ENCODE measurements at regions not wholly inside any gene's neighbourhood (a gene's known extent, or its start where the extent isn't known, plus 50 kb on each side); places are given as distances from the start of the nearest gene placed in this dataset.
"Not testable (repeated sequence)": the region's sequence is repeated elsewhere in the genome, so short reads cannot be mapped to it uniquely, and the experiment has no call there.

- no peak overlapping the region for H3K27ac ChIP-seq
- H3K4me3 ChIP-seq: no peak overlapping the region
Measured at GRCh38 chr5:29024052-29024451, 1985.7 kb upstream of the CDH9 start.

GRCh38 chr5:29023541-29023940, 1985.2 kb upstream of the CDH9 start:
- Histone ChIP-seq H3K27ac (no peak overlapping the region), H3K4me3 (no peak overlapping the region)

GRCh38 chr5:29017501-29017900, 1979.1 kb upstream of the CDH9 start:
- Histone ChIP-seq H3K27ac (no peak overlapping the region), H3K4me3 (no peak overlapping the region)

- Histone ChIP-seq H3K27ac (no peak overlapping the region), H3K4me3 (no peak overlapping the region)
Measured at GRCh38 chr5:29016067-29016466, 1977.7 kb upstream of the CDH9 start.

GRCh38 chr5:29015523-29015922, 1977.1 kb upstream of the CDH9 start:
- H3K27ac ChIP-seq: no peak overlapping the region
- no peak overlapping the region for H3K4me3 ChIP-seq

GRCh38 chr5:29005386-29005785, 1967.0 kb upstream of the CDH9 start:
- H3K27ac ChIP-seq: no peak overlapping the region
- H3K4me3 ChIP-seq: no peak overlapping the region

- H3K27ac ChIP-seq: no peak overlapping the region
- H3K4me3 ChIP-seq: no peak overlapping the region
Measured at GRCh38 chr5:29002481-29002880, 1964.1 kb upstream of the CDH9 start.

- H3K4me3 ChIP-seq: no peak overlapping the region
- H3K27ac ChIP-seq: no peak overlapping the region
Measured at GRCh38 chr5:29001666-29002065, 1963.3 kb upstream of the CDH9 start.

GRCh38 chr5:28984639-28985038, 1946.3 kb upstream of the CDH9 start:
- Histone ChIP-seq H3K27ac (no peak overlapping the region), H3K4me3 (no peak overlapping the region)

- no peak overlapping the region for H3K4me3 ChIP-seq
- H3K27ac ChIP-seq: no peak overlapping the region
Measured at GRCh38 chr5:28975508-28975907, 1937.1 kb upstream of the CDH9 start.

- H3K4me3 ChIP-seq: no peak overlapping the region
- no peak overlapping the region for H3K27ac ChIP-seq
Measured at GRCh38 chr5:28967848-28968247, 1929.5 kb upstream of the CDH9 start.

- Histone ChIP-seq H3K4me3 (no peak overlapping the region), H3K27ac (no peak overlapping the region)
Measured at GRCh38 chr5:28961816-28962215, 1923.4 kb upstream of the CDH9 start.

- no peak overlapping the region for H3K4me3 ChIP-seq
- H3K27ac ChIP-seq: no peak overlapping the region
Measured at GRCh38 chr5:28958581-28958980, 1920.2 kb upstream of the CDH9 start.

- H3K27ac ChIP-seq: no peak overlapping the region
- H3K4me3 ChIP-seq: no peak overlapping the region
Measured at GRCh38 chr5:28957450-28957849, 1919.1 kb upstream of the CDH9 start.

GRCh38 chr5:28954074-28954473, 1915.7 kb upstream of the CDH9 start:
- Histone ChIP-seq H3K4me3 (no peak overlapping the region), H3K27ac (no peak overlapping the region)

- H3K27ac ChIP-seq: no peak overlapping the region
- no peak overlapping the region for H3K4me3 ChIP-seq
Measured at GRCh38 chr5:28947865-28948264, 1909.5 kb upstream of the CDH9 start.

GRCh38 chr5:28945859-28946258, 1907.5 kb upstream of the CDH9 start:
- no peak overlapping the region for H3K27ac ChIP-seq
- H3K4me3 ChIP-seq: no peak overlapping the region

- not testable (repeated sequence) for H3K4me3 ChIP-seq, H3K27ac ChIP-seq
Measured at GRCh38 chr5:28929366-28929765, 1891.0 kb upstream of the CDH9 start.

GRCh38 chr5:28928327-28928790, 1890.0 kb upstream of the CDH9 start:
- not testable (repeated sequence) for H3K4me3 ChIP-seq, H3K27ac ChIP-seq

- Histone ChIP-seq H3K4me3 (no peak overlapping the region), H3K27ac (no peak overlapping the region)
Measured at GRCh38 chr5:28927559-28928326, 1889.4 kb upstream of the CDH9 start.

- H3K4me3 ChIP-seq: no peak overlapping the region
- no peak overlapping the region for H3K27ac ChIP-seq
Measured at GRCh38 chr5:28926422-28926821, 1888.0 kb upstream of the CDH9 start.

GRCh38 chr5:28917631-28918030, 1879.2 kb upstream of the CDH9 start:
- Histone ChIP-seq H3K4me3 (no peak overlapping the region), H3K27ac (no peak overlapping the region)

All from skin epidermis (tissue), 12 donors.